Fibroblast of gingiva (primary cell): ENCODE measurements at regions not wholly inside any gene's neighbourhood (a gene's known extent, or its start where the extent isn't known, plus 50 kb on each side); places are given as distances from the start of the nearest gene placed in this dataset.
"Not testable (repeated sequence)": the region's sequence is repeated elsewhere in the genome, so short reads cannot be mapped to it uniquely, and the experiment has no call there.

Experiments
- DNase-seq: peaks from one replicate; pipeline ENCODE4 v3.0.0-alpha.2; 2011; ENCODE audit warnings: low read depth

DNA sequence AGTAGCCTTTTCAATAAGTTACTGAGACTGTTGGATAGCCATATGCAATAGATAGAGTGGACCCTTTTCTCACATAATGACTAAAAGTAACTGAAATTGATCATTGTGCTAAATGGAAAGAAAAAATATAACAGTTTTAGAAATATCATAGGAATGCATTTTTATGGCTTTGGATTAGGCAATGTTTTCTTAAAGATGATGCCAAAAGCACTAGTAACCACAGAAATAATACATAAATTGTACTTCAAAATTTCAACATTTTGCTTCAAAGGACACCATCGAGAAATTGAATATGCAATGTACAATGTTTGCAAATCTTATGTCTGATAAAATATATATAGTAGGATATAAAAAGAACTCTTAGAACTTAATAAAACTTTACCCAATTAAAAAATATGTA lies 1267.5 kb upstream of the CDH9 start:
- peak; percentile 4 for DNase-seq

GRCh38 chr5:28301712-28302111 lies 1263.3 kb upstream of the CDH9 start:
- peak; percentile 51 for DNase-seq

DNA sequence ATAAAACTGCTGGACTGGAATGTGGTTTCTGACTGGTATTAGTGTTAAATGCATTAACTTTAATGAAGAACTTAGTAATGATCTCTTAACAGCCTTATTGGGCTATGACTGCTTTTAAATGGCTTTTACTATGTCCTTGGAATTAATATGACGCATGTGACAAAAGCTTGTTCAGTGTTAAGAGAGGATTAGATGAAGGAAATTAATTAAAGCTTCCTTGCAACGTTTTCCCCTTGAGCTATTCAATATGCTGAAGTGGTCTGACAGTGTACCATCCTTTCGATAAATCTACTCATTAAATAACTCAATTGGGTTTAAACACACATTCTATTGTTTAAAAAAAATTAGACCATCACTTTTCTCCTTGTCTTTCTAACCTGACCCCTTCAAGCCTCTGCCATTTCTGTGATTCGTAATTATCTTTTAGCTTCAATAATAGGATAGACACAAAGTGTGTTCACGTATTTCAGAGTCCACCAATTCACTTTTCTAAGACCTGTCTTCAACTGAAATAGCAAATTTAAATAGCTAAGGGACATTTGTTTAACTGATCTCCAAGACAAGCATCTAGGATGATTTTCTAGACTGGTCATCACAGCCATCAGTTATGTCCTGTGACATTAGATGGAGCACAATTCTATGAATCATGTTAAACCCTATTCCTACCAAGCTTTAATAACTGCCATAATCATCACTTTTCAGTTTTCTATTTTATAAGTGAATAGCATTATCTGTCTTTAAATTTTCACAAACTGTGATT lies 1258.0 kb upstream of the CDH9 start:
- DNase-seq = no peak

GRCh38 chr5:28287021-28287420 lies 1248.6 kb upstream of the CDH9 start:
- not testable (repeated sequence) for DNase-seq

- DNase-seq = no peak
Observed at GRCh38 chr5:28286566-28286965, 1248.2 kb upstream of the CDH9 start.

DNA sequence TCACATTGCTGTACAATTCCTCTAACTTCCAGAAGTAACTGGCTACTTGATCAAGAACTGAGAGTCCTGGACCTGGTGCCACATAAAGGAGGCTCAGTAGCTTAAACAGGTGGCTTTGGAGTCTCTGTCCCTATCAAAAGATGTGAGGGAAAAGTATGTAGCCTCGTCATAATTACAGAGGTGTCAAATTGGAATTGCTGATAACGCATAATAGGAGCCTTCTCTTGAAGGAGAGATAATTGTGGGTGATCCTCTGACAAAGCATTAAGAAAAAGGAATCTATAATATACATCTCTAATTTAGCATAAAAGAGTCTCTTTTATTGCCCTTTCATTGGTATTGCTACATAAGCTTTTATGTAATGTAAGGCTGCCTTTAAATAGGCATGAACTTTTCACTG lies 1246.4 kb upstream of the CDH9 start:
- DNase-seq = no peak

GRCh38 chr5:28281351-28281750 lies 1243.0 kb upstream of the CDH9 start:
- no peak for DNase-seq

DNA sequence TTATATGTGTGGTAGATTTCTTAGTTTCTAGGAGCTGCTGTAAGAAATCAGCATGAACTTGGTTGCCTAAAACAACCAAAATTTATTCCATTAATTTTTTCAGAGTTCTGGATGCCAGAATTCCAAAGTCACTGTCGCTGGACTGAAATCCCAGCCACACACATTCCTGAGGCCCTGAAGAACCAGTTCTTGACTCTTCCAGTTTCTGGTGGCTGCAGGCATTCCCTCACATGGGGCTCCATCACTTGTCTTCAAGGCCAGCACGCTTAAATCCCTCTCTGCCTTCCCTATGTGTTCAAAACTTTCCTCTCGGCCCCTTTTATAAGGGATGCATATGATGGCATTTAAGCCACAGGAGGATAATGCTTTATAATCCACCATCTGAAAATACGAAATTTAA lies 1237.5 kb upstream of the CDH9 start:
- no peak for DNase-seq

GRCh38 chr5:28269978-28270377 lies 1231.6 kb upstream of the CDH9 start:
- DNase-seq = no peak

DNA sequence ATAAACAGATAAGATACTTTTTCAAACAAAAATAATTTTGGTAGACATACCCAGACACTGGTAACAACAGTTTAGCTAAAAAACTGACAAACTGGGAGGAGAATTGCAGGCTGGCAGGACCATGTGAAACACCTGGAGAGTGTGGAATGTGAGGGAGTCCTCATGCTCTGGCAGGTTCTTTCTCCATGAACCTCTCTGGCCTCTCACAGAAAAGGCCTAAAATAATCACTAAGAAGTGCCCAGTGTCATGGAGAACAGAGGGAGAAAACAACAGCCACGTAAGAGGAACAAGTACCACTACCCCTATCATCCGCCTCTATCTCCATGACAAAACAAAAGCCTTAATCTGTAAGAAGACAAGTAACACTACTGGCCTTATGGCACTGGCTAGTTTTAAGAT lies 1227.5 kb upstream of the CDH9 start:
- no peak for DNase-seq

GRCh38 chr5:28254846-28255245 lies 1216.5 kb upstream of the CDH9 start:
- DNase-seq = no peak

GRCh38 chr5:28253431-28253830 lies 1215.0 kb upstream of the CDH9 start:
- no peak for DNase-seq

GRCh38 chr5:28249771-28250415 lies 1211.5 kb upstream of the CDH9 start:
- peak; percentile 76 for DNase-seq

GRCh38 chr5:28234356-28234968 lies 1196.1 kb upstream of the CDH9 start:
- DNase-seq = no peak

DNA sequence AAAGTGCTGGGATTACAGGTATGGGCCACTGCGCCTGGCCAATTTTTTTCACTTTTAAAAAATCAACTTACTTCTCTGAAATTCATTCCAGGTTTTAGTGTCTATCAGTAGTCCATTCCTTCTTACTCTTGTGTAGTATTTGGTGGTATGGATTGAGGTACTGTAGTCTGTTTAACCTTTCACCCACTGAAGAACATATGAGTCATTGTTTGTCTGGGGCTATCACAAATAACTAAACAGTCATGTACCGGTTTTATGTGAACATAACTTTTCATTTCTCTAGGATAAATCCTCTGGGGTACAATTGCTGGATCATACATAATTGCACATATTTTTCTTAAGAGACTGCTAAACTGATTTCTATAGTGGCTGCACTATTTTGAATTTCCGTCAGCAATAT lies 1188.0 kb upstream of the CDH9 start:
- DNase-seq = no peak

DNA sequence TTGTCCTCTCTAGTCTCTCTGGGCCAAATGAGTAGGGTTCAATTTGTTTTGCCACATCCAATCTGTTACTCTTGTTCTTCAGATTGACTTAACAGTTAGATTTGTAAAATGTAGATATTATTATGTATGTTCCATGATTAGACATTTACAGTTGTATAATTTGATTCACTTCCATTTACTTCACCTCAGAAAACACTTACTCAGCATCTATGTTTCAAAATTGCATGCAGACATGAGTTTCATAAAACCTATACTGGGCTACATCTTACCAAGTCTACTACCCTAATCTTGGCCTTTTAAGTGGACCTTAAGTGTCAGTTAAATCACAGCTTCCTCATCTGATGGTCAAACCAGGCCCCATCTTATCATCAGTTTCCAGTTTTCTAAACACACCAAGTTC lies 1181.2 kb upstream of the CDH9 start:
- no peak for DNase-seq

DNA sequence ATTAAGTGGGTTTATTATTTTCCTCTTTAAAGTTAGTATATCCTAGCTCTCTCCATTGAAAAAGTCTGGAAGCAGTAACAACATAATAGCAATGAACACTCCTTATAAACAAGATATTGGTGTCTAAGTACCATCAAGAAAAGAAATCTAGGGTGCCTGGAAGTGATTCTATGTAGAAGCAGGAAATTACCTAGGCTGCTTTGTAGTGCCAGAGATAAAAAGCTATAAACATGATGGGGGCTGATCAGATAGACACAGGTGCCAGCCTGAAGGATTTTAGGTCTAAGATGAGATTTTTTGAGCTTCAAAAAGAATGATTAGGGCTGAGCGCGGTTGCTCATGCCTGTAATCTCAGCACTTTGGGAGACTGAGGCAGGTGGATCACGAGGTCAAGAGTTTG lies 1179.3 kb upstream of the CDH9 start:
- DNase-seq = no peak

- DNase-seq = no peak
Observed at GRCh38 chr5:28216939-28217360, 1178.6 kb upstream of the CDH9 start.

- no peak for DNase-seq
Observed at GRCh38 chr5:28215091-28215490, 1176.7 kb upstream of the CDH9 start.

DNA sequence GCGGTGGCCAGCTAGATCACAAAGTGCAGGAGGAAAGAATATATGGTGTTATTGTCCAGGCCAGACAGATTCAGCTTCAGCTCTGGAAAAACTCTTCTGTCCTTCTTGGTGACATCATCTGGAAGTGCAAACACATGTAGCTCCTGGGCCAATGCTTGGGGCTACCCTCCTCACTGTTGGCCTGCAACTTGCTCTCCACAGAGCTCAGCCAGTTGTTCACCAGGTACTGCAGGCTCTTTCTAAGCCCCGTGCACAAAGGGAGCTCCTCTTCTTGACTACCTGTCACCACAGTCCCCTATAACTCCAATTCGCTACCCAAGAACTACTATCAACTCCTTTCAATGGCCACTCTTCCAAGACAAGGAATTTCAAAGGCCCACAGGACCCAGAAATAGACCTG lies 1175.9 kb upstream of the CDH9 start:
- DNase-seq = no peak

GRCh38 chr5:28208356-28208755 lies 1170.0 kb upstream of the CDH9 start:
- DNase-seq = no peak

- DNase-seq = no peak
Observed at GRCh38 chr5:28190011-28190410, 1151.6 kb upstream of the CDH9 start.

- DNase-seq = no peak
Observed at GRCh38 chr5:28174691-28175090, 1136.3 kb upstream of the CDH9 start.
